Transverse colon (tissue), 4 donors: ENCODE measurements at regions not wholly inside any gene's neighbourhood (a gene's known extent, or its start where the extent isn't known, plus 50 kb on each side); places are given as distances from the start of the nearest gene placed in this dataset.

ENCODE experiments used
- DNase-seq: peaks from one replicate; pipeline ENCODE4 v3.0.0-alpha.2; 2019
- H3K27ac ChIP-seq, 4 donors: fragments of 200-600 bp; sonication (generic); 2 replicates each; pipeline ENCODE4 v1.5.1; 2016 to 2018; ENCODE audit warnings: inconsistent platforms in 4 of 4
- H3K27me3 ChIP-seq: fragments of 200-600 bp; sonication (generic); 2 replicates; pipeline ENCODE4 v1.5.1; 2017; ENCODE audit warnings: inconsistent platforms
- H3K36me3 ChIP-seq, 4 donors: fragments of 200-600 bp; sonication (generic); 2 replicates each; pipeline ENCODE4 v1.5.1; 2017 to 2019; ENCODE audit warnings: inconsistent platforms in 4 of 4
- H3K4me1 ChIP-seq, 4 donors: fragments of 200-600 bp; sonication (generic); 2 replicates each; pipeline ENCODE4 v1.5.1; 2017 to 2020; ENCODE audit warnings: inconsistent platforms in 4 of 4
- H3K4me3 ChIP-seq, 4 donors: fragments of 200-600 bp; sonication (generic); 1 replicate in 1 of 4; 2 replicates in 3 of 4; pipeline versions ENCODE4 v1.5.1 to v1.6.1; 2017 to 2019; ENCODE audit warnings: inconsistent platforms in 4 of 4
- H3K9me3 ChIP-seq, 2 donors: fragments of 200-600 bp; sonication (generic); 2 replicates each; pipeline ENCODE4 v1.5.1; 2017 to 2019; ENCODE audit warnings: inconsistent platforms in 2 of 2
- EP300 ChIP-seq: sonication (generic); formaldehyde crosslinking; IDR thresholded peaks from one replicate; pipeline ENCODE4 v1.6.1; 2017; ENCODE audit warnings: antibody characterized with exemption, low read depth
- POLR2A ChIP-seq: fragments of 450-650 bp; IDR thresholded peaks from one replicate; pipeline ENCODE4 v1.6.1; 2016; ENCODE audit warnings: antibody characterized with exemption, mild to moderate bottlenecking, moderate library complexity
- POLR2AphosphoS5 ChIP-seq, 3 donors: sonication (generic); formaldehyde crosslinking; IDR thresholded peaks; one replicate each; pipeline ENCODE4 v1.6.1; 2016; ENCODE audit warnings: antibody characterized with exemption in 3 of 3
- WGBS, 2 donors: methylation state at CpG; one replicate each; pipeline ENCODE4 v1.1.5; 2018; ENCODE audit warnings: low coverage in 1 of 2; 5-methylcytosine and 5-hydroxymethylcytosine counted together
- in situ Hi-C, 4 donors: fragments of 200-750 bp; cut with MboI; loops; one replicate each; pipeline versions ENCODE4 v1.15.0 to v1.15.1; 2017; ENCODE audit warnings: low sequenced_read_pairs in 3 of 4, low pct_ligation_motif_present in 1 of 4, low pct_unique_long_range_greater_than_20kb in 1 of 4
- intact Hi-C: fragments of 100-400 bp; cut with DNase I; formaldehyde crosslinking; loops from one replicate; pipeline ENCODE4 v1.15.1; 2023; ENCODE audit warnings: low total_unique reads
- TF ChIP-seq, protein P1 (sequence below), 5 experiments: fragments of 200-600 bp in 3 of 5; fragments of 450-650 bp in 2 of 5; sonication (generic) in 3 of 5; IDR thresholded peaks; 1 replicate in 2 of 5; 2 replicates in 3 of 5; pipeline ENCODE4 v1.5.1; 2016 to 2017; ENCODE audit warnings: antibody characterized with exemption in 5 of 5, inconsistent platforms in 3 of 5, mild to moderate bottlenecking in 2 of 5, moderate library complexity in 1 of 5

DNA sequence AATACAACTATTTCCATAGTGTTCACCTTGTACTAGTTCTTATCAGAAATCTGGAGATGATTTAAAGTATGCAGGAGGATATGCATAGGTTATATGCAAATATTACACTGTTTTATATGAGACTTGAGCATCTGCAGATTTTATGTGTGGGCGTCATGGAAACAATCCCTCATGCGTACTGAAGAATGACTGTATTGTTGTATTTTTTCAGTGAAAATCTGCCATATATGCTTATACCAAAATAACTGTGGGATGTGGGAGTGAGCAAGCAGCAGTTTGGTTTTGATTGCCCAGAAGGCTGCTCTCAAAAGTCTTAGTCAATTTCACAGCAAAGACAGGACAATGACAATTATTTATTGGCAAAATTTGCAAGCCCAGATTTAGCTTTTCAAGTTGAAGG lies 238.8 kb upstream of the PCDH20 start:
- intact Hi-C loops: no loop called here
- in situ Hi-C loops: no loop called here
- no peak for DNase-seq
- Histone ChIP-seq H3K27ac (no peak overlapping the region), H3K4me1 (no peaks in the 10 kb centered on the region), H3K4me3 (no peak overlapping the region), H3K36me3 (no peaks in the 10 kb centered on the region), H3K9me3 (peaks cover 0 to 6% of the 10 kb centered on the region in 2 donors), H3K27me3 (no peaks in the 10 kb centered on the region)
- 61 to 83% methylated on average over 1 to 2 of the region's 2 CpGs for WGBS, 2 donors
- TF ChIP-seq POLR2A: no peak
- TF ChIP-seq EP300: no peak
- TF ChIP-seq, protein P1, sequence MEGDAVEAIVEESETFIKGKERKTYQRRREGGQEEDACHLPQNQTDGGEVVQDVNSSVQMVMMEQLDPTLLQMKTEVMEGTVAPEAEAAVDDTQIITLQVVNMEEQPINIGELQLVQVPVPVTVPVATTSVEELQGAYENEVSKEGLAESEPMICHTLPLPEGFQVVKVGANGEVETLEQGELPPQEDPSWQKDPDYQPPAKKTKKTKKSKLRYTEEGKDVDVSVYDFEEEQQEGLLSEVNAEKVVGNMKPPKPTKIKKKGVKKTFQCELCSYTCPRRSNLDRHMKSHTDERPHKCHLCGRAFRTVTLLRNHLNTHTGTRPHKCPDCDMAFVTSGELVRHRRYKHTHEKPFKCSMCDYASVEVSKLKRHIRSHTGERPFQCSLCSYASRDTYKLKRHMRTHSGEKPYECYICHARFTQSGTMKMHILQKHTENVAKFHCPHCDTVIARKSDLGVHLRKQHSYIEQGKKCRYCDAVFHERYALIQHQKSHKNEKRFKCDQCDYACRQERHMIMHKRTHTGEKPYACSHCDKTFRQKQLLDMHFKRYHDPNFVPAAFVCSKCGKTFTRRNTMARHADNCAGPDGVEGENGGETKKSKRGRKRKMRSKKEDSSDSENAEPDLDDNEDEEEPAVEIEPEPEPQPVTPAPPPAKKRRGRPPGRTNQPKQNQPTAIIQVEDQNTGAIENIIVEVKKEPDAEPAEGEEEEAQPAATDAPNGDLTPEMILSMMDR (IDR thresholded peaks at IDR 0.05): no peak
- no peak for TF ChIP-seq POLR2AphosphoS5 (IDR thresholded peaks at IDR 0.05)

DNA sequence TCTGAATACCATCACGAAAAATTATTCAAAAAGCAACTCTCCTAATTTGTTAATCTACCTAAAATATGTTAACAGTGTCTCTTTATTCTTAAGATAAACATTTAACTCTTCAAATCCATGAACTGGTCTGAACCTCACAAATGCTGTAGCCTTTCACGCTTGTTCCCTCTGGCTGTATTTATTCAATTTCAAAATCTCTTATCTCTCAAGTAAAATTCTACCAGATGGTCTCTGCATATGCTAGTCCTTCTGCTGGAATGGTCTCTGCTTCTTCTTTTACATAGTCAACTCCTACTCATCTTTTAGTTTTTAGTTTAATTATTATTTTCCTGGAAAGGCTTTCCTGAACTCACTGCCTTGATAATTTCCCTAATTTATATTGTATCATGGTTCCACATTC lies 232.9 kb upstream of the PCDH20 start:
- no peaks in the 10 kb centered on the region for H3K27me3 ChIP-seq
- 34% methylated on average over 2 of the region's 2 CpGs for WGBS, 2 donors
- no peak overlapping the region for H3K4me3 ChIP-seq
- in situ Hi-C loops (no loop called here), intact Hi-C loops (no loop called here)
- no peak for DNase-seq
- H3K4me1 ChIP-seq: no peaks in the 10 kb centered on the region
- H3K36me3 ChIP-seq: no peaks in the 10 kb centered on the region
- no peak for TF ChIP-seq POLR2AphosphoS5 (IDR thresholded peaks at IDR 0.05)
- TF ChIP-seq, protein P1 (IDR thresholded peaks at IDR 0.05): no peak
- no peaks in the 10 kb centered on the region for H3K9me3 ChIP-seq
- H3K27ac ChIP-seq: no peak overlapping the region

DNA sequence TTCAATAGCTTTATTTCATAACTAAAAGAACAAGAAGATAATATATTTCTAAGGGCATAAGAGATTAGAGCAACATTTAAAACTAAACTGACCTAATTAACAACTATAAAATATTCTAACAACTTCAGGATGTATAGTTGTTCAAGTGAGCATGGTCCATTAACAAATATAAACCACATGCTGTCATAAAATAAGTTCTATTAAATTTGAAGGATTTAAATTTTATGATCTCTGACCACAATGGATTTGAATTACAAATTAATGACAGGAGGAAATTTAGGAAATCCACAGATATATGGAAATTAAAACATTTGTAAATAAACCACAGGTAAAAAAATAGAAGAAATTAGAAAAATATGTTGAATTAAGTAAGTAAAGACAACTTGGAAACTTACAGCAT lies 196.5 kb upstream of the PCDH20 start:
- intact Hi-C loops (no loop called here), in situ Hi-C loops (no loop called here)
- Histone ChIP-seq H3K9me3 (no peaks in the 10 kb centered on the region), H3K4me3 (no peak overlapping the region), H3K36me3 (no peaks in the 10 kb centered on the region), H3K4me1 (no peaks in the 10 kb centered on the region), H3K27me3 (no peaks in the 10 kb centered on the region), H3K27ac (no peak overlapping the region)
- DNase-seq: no peak
- TF ChIP-seq EP300 (no peak), POLR2A (no peak), POLR2AphosphoS5 (IDR thresholded peaks at IDR 0.05) (no peak)
- TF ChIP-seq, protein P1 (IDR thresholded peaks at IDR 0.05): no peak

DNA sequence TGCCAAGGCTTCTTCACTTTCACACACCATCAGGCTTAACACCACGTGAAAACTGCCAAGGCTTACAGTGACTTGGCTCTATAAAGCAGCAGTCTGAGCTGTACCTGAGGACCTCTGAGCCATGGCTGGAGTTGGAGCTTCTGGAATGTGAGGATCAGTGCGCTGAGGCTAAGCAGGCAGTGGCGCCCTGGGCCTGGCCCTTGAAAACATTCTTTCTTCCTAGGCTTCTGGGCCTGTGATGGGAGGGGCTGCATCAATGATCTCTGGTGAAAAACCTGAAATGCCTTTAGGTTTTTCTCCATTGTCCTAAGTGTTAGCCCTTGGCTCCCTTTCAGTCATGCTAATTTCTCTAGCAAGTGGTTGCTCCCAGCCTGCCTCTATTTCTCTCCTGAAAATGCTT lies 192.5 kb upstream of the PCDH20 start:
- no peaks in the 10 kb centered on the region for H3K36me3 ChIP-seq
- no peak overlapping the region for H3K27ac ChIP-seq
- no peak overlapping the region for H3K4me3 ChIP-seq
- intact Hi-C loops: no loop called here
- no peaks in the 10 kb centered on the region for H3K9me3 ChIP-seq
- H3K4me1 ChIP-seq: no peaks in the 10 kb centered on the region
- in situ Hi-C loops: no loop called here
- no peak for DNase-seq
- WGBS, 2 donors: 20 to 74% methylated on average over 1 to 3 of the region's 3 CpGs
- no peaks in the 10 kb centered on the region for H3K27me3 ChIP-seq
- TF ChIP-seq, protein P1 (IDR thresholded peaks at IDR 0.05): no peak
- TF ChIP-seq POLR2AphosphoS5 (IDR thresholded peaks at IDR 0.05) (no peak), EP300 (no peak), POLR2A (no peak)
